ENCODE measurements at regions not wholly inside any gene's neighbourhood (a gene's known extent, or its start where the extent isn't known, plus 50 kb on each side); places are given as distances from the start of the nearest gene placed in this dataset.

- in situ Hi-C loops (cut with MboI; ENCODE audit: low sequenced_read_pairs) = no loop called here
Observed at GRCh38 chr2:100627330-100628300, 64.8 kb downstream of the PDCL3 start.

DNA sequence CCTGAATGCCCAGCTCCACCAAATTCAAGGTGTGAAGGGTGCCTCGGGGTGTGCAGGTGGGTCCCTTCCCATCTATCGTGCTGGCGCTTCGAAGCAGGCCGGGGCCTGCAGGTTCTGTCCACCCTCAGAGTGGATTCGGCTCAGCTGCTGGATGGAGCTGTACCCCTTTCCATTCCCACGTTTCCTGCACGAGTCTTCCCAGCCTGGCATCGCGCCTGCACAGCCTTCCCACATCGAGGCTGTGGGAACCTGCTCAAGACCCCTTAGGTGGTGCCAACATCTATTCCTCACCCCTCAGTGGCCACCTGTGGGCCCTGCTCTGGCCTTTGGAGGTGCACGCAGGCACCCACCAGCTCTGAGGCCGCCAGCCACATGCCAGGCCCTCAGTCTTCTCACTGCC lies 65.7 kb downstream of the PDCL3 start:
- in situ Hi-C loops (cut with MboI; ENCODE audit: low sequenced_read_pairs) = no loop called here

GRCh38 chr2:100629309-100629708 lies 66.5 kb downstream of the PDCL3 start:
- in situ Hi-C loops (cut with MboI; ENCODE audit: low sequenced_read_pairs) = no loop called here

DNA sequence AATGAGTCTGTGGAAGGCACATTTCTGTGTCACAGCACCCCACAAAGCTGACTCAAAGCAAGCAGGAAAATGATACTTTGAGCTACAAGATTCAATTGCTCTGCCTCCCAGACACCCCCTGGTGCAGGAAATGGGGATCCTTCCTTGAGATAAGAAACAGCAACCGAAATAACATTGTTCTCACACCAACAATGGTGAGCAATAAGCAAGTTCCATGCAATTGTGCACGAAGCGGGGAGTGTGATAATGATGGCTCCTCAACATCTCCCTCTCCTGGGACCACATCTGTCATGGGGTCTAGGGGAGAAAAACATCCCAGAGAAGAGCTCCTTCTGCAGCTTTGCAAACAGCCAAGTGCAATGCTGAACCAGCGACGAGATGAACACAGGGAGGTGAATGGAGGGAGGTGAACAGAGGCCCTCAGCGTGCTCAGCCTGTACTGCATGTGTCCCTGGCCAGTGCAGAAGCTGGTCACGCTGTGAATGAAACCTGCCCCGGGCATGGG lies 67.7 kb downstream of the PDCL3 start:
- in situ Hi-C loops (cut with MboI; ENCODE audit: low sequenced_read_pairs) = no loop called here

DNA sequence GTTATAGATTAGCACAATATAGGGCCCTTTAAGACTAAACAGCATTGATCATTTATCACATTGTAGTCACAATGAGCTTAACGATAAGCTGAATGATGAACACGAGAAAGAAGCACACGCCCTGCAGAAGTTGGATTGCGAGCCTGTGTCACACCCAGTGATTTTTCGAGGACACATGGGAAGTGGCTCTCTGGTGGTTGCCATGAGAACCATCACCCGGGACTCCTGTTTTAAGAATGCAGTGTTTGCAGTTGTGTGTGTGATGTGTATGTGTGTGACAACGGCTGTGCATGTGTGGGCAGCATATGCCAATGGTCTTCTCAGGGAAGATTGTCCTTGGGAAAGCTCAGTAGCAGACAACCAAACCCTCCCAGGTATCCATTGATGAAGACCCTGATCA lies 69.2 kb downstream of the PDCL3 start:
- in situ Hi-C loops (cut with MboI; ENCODE audit: low sequenced_read_pairs) = no loop called here

GRCh38 chr2:100632759-100633158 lies 70.0 kb downstream of the PDCL3 start:
- in situ Hi-C loops (cut with MboI; ENCODE audit: low sequenced_read_pairs) = no loop called here

DNA sequence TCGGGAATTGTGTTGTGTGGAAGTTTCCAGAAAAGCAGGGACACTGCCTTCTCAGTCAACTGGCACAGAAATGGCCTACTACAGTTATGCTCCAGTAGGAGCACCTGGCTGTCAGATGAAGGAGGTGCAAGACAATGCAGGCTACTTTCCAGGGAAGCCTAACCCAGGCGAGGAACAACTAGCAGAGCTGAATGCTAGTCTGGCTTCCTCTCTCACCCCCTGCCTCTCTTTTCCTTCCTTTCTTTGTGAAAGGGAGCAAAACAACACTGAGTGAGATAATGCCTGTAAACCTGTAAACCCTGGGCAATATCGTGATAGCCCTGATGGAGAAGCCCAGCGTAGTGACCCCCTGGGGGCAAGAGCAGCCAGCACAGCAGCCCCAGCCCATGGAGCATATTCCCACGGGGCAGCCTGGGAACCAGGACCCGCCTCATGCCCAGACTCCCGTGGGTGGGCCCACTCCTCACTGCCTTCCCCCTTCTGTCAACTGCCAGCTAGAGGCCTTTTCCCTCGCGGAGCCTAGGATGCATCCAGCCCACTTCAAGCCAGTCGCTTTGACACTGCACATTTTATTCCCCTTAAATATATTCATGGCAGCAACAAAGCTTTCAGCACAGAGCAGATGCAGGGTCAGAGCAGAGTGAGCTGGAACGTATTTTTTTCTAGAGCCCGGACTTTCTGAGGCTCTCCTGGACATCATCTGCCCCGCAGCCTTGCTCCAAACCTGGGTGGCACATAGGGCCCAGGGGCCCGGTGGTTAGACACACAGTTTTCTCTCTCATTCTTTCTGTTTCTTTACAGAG lies 77.0 kb downstream of the PDCL3 start:
- in situ Hi-C loops (cut with MboI; ENCODE audit: low sequenced_read_pairs) = no loop called here

- in situ Hi-C loops (cut with MboI; ENCODE audit: low sequenced_read_pairs) = no loop called here
Observed at GRCh38 chr2:100640431-100641124, 77.8 kb downstream of the PDCL3 start.

DNA sequence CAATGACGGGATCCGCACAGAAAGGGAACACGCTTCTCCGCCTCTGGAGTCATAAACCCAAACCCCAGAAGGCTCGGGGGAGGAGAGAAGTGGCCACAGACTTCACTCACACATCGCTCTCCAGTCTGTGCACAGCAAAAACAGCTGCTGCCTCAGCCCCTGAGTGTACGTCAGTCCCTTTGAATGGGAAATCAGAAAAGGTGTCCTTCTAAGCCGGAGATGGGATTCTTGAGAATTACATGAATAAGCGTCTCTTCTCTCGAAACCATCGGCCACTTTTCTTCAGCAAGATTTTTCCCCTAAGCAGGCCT lies 78.3 kb downstream of the PDCL3 start:
- in situ Hi-C loops (cut with MboI; ENCODE audit: low sequenced_read_pairs) = no loop called here

DNA sequence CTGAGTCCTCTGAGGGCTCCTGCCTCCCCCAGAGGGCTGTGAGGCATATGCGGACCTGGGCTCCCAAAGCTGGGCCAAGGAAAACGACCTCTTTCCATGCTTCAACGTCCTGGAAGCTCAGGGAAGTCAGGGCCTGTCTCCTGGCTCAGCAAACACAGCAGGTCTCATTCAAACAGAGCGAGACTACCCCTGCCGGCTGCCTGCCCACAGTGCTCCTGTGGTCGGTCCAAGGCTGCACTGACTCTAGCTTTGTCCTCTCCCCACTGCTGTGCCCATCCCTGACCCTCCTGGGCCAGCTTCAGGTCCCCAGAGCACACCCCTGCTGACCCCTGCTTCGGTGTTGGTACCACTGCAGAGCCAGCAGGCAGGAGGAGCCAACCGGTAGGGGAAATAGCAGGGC lies 79.6 kb downstream of the PDCL3 start:
- in situ Hi-C loops (cut with MboI; ENCODE audit: low sequenced_read_pairs) = no loop called here

DNA sequence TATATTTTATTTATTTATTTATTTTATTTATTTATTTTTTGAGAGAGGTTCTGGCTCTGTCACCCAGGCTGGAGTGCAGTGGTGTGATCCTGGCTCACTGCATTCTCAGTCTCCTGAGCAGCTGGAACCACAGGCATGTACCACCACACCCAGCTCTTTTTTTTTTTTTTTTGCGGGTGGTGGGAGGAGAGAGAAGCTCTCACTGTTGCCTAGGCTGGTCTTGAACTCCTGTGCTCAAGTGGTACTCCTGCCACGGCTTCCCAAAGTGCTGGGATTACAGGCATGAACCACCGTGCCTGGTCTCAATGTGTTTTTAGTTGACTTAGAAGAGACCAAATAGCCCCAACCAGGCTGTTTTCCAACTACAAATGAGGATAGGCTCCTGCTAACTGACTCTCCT lies 80.7 kb downstream of the PDCL3 start:
- in situ Hi-C loops (cut with MboI; ENCODE audit: low sequenced_read_pairs) = no loop called here

- in situ Hi-C loops (cut with MboI; ENCODE audit: low sequenced_read_pairs) = no loop called here
Observed at GRCh38 chr2:100643906-100644501, 81.2 kb downstream of the PDCL3 start.

DNA sequence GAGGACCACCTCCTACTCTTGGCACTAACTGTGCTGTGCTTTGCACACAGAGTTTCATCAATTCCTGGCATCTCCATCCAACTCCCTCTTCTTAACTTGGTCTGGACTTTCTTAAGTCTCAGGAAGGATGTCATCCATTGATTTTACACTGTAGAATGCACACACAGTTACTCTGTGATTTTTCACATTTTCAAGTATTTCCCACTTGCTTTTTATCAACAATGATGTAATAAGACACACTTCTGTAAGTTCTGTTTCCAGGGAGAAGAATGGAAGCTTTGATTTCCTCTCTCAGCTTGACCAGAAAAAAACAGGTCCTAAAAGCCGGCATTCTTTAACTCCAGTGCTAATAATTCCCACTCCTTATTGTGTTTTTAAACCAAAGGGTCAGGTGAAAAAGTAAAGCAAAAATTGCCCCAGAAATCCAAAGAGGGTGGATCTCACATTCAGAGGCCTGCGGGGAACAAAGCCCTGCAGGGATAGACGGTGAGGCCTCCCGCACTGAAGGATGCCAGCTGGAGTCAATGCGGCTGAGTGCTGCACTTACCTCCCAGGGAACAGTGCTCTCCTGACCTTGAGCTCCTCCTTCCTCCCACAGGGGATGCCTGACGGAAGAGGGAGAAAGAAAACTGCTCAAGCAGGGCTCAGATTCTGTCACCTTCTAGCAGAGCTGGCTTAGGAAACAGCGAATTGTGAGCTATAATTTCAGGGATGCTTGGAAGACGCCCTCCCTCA lies 83.1 kb downstream of the PDCL3 start:
- in situ Hi-C loops (cut with MboI; ENCODE audit: low sequenced_read_pairs) = no loop called here

DNA sequence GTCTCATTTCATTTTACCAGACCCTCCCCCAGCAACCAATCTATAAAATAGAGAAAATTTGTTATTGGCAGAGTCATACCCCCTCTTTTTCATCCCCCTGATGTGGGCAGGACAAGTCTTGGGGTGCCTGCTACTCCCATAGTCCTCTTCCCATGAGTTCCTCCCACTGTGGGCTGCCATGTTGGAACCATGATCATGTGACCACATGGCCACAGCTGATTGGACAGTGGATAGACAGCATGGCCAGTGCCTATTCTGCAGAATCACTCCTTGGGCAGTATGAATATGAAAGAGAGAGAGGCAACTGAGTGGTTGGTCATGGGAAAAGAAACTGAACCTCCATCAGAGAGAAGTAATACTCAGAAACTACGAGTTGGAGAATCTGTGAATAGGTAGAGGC lies 84.9 kb downstream of the PDCL3 start:
- in situ Hi-C loops (cut with MboI; ENCODE audit: low sequenced_read_pairs) = no loop called here

DNA sequence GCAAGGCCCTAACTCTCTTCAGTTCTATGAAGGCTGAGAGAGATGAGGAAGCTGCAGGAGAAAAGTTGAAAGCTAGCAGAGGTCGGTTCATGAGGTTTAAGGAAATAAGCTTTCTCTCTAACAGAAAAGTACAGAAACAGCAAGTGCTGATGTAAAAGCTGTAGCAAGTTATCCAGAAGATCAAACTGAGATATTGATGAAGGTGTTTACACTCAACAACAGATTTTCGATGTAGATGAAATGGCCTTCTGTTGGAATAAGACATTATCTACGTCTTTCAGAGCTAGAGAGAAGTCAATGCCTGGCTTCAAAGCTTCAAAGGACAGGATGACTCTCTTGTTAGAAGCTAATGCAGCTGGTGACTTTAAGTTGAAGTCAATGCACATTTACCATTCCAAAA lies 87.4 kb downstream of the PDCL3 start:
- in situ Hi-C loops (cut with MboI; ENCODE audit: low sequenced_read_pairs) = no loop called here

- in situ Hi-C loops (cut with MboI; ENCODE audit: low sequenced_read_pairs) = no loop called here
Observed at GRCh38 chr2:100653449-100654035, 90.7 kb downstream of the PDCL3 start.

DNA sequence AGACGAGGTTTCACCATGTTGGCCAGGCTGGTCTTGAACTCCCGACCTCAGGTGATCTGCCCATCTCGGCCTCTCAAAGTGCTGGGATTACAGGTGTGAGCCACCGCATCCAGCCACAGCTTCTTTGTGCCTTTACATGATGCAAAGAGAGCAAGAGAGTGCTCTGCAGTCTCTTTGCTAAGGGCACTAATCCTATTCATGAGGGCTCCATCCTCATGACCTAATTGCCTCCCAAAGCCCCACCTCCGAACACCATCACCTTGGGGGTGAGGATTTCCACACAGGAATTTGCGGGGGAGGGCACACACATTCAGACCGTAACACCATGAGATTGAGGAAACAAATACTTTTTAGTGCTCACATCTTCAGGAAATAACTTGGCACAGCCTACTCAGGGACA lies 91.8 kb downstream of the PDCL3 start:
- in situ Hi-C loops (cut with MboI; ENCODE audit: low sequenced_read_pairs) = no loop called here

DNA sequence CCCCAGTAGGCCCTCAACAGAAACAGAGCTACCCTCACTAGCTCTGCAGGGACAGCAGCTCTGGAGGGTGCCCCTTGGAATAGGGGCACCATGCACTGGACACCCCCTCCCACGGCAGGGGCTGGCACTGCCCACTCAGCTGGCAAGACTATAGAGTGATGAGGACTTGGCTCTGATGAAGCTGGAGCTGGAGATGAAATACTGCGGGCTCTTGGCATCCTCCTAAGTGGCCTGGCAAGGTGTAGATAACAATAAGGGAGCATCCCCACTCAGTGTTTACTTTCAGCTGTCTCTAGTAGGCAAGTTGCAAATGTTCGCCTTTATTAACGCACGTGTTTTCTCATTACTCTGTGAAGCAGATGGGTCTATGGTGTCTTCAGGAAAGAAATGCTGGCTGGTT lies 92.7 kb downstream of the PDCL3 start:
- in situ Hi-C loops (cut with MboI; ENCODE audit: low sequenced_read_pairs) = no loop called here

DNA sequence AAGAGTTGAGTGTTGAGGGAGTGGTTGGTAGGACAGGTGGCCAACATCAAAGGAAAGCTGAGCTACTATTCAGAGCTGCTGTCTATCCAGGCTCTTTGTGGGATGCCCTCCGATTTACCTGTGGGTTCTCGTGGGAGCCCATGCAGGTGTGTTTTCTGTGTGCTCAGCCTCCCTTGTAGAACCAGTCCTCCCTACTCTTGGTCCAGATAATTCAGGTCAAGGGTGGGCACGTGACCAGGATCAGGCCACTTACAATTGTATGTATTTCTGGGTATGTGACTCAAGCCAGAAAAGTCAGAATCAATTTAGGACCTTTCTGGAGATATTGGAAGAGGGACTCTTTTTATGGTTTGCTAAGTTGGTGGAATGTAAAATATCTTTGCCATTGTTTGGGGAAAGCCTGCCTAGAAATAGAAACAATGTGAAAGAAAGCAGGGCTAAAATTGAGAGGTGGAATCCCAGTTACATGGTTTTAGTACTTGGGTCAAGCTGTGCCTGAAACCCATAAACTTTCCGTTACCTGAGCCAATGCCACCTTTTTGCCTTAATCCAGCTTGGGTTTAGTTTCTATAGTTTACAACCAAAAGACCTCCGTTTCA lies 93.2 kb downstream of the PDCL3 start:
- in situ Hi-C loops (cut with MboI; ENCODE audit: low sequenced_read_pairs) = no loop called here

- in situ Hi-C loops (cut with MboI; ENCODE audit: low sequenced_read_pairs) = no loop called here
Observed at GRCh38 chr2:100658017-100658416, 95.2 kb downstream of the PDCL3 start.
